ENCODE measurements at regions not wholly inside any gene's neighbourhood (a gene's known extent, or its start where the extent isn't known, plus 50 kb on each side); places are given as distances from the start of the nearest gene placed in this dataset.

DNA sequence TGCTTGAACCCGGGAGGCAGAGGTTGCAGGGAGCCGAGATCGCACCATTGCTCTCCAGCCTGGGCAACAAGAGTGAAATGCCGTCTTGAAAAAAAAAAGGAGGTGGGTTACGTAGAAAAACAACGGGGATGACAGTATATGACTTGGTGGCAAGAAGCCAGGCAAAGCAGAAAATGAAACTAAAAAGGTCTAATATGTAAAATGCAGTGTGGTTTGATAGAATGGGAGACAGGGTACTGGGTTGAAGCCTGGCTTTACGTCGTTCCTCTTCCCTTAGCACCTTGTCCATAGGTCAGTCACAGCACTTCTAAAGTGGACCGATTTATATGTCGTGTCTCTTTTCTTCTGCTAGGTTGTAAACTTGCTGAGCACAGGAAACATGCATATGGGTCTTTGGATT lies 274.9 kb upstream of the ZC3H12C start:
- in situ Hi-C loops (cut with HindIII; ENCODE audit: extremely low pct_ligation_motif_present, low pct_unique_long_range_greater_than_20kb), result no loop called here

More for the DNA sequence above, 274.9 kb upstream of the ZC3H12C start:
- H3K79me2 ChIP-seq (ENCODE audit: insufficient read depth, low read length), result no peaks in the 10 kb centered on the region
- ChIA-PET CTCF (ENCODE audit: low intra/inter-chr PET ratio, low total read pairs) (no interaction called here), POLR2A (no interaction called here)
- H3K4me2 ChIP-seq (ENCODE audit: low read depth, low read length), result no peak overlapping the region
- DNase-seq (ENCODE audit: low spot score) (no peak), ATAC-seq (no peak), FAIRE-seq (no peak)
- H3K4me3 ChIP-seq (replicated peaks in 1 of 3; ENCODE audit: insufficient read depth in 1 of 3, low read depth in 2 of 3, low read length in 3 of 3), result no peak overlapping the region
- 10% methylated on average over 10 of the region's 10 CpGs for WGBS (ENCODE audit: low lambda C conversion rate)
- no peak for TF ChIP-seq ZNF607 (CRISPR knock-in tag; IDR thresholded peaks at IDR 0.05; ENCODE audit: borderline replicate concordance)
- no peak for TF ChIP-seq ZNF878 (CRISPR knock-in tag; IDR thresholded peaks at IDR 0.05)
- no peak for TF ChIP-seq HOXA3 (CRISPR knock-in tag; IDR thresholded peaks at IDR 0.05)
- no peak for TF ChIP-seq FIP1L1 (IDR thresholded peaks at IDR 0.05; ENCODE audit: borderline replicate concordance, insufficient read depth, low read depth, low read length)
- no peak for TF ChIP-seq SATB2 (CRISPR knock-in tag; IDR thresholded peaks at IDR 0.05)
- no peak for TF ChIP-seq TGIF2 (CRISPR knock-in tag; IDR thresholded peaks at IDR 0.05)
- no peak for TF ChIP-seq SKI (IDR thresholded peaks at IDR 0.05; ENCODE audit: partially characterized antibody)
- no peak for TF ChIP-seq ZNF143 (CRISPR knock-in tag; IDR thresholded peaks at IDR 0.05)
- TF ChIP-seq, protein P1, sequence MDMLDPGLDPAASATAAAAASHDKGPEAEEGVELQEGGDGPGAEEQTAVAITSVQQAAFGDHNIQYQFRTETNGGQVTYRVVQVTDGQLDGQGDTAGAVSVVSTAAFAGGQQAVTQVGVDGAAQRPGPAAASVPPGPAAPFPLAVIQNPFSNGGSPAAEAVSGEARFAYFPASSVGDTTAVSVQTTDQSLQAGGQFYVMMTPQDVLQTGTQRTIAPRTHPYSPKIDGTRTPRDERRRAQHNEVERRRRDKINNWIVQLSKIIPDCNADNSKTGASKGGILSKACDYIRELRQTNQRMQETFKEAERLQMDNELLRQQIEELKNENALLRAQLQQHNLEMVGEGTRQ (IDR thresholded peaks at IDR 0.05; ENCODE audit: low read depth, low read length), result no peak
- TF ChIP-seq, protein P1 (CRISPR knock-in tag; IDR thresholded peaks at IDR 0.05; ENCODE audit: borderline replicate concordance), result no peak
- no peak for TF ChIP-seq BRD4 (CRISPR knock-in tag; IDR thresholded peaks at IDR 0.05)
- TF ChIP-seq, protein P2, sequence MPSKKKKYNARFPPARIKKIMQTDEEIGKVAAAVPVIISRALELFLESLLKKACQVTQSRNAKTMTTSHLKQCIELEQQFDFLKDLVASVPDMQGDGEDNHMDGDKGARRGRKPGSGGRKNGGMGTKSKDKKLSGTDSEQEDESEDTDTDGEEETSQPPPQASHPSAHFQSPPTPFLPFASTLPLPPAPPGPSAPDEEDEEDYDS (CRISPR knock-in tag; IDR thresholded peaks at IDR 0.05), result no peak
- TF ChIP-seq ARNT2 (CRISPR knock-in tag; IDR thresholded peaks at IDR 0.05; ENCODE audit: low read depth), result no peak
- TF ChIP-seq, protein P3, sequence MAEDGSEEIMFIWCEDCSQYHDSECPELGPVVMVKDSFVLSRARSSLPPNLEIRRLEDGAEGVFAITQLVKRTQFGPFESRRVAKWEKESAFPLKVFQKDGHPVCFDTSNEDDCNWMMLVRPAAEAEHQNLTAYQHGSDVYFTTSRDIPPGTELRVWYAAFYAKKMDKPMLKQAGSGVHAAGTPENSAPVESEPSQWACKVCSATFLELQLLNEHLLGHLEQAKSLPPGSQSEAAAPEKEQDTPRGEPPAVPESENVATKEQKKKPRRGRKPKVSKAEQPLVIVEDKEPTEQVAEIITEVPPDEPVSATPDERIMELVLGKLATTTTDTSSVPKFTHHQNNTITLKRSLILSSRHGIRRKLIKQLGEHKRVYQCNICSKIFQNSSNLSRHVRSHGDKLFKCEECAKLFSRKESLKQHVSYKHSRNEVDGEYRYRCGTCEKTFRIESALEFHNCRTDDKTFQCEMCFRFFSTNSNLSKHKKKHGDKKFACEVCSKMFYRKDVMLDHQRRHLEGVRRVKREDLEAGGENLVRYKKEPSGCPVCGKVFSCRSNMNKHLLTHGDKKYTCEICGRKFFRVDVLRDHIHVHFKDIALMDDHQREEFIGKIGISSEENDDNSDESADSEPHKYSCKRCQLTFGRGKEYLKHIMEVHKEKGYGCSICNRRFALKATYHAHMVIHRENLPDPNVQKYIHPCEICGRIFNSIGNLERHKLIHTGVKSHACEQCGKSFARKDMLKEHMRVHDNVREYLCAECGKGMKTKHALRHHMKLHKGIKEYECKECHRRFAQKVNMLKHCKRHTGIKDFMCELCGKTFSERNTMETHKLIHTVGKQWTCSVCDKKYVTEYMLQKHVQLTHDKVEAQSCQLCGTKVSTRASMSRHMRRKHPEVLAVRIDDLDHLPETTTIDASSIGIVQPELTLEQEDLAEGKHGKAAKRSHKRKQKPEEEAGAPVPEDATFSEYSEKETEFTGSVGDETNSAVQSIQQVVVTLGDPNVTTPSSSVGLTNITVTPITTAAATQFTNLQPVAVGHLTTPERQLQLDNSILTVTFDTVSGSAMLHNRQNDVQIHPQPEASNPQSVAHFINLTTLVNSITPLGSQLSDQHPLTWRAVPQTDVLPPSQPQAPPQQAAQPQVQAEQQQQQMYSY (CRISPR knock-in tag; IDR thresholded peaks at IDR 0.05), result no peak
- no peak for TF ChIP-seq SMC3 (IDR thresholded peaks at IDR 0.05; ENCODE audit: low read length)
- no peaks in the 10 kb centered on the region for H3K9me3 ChIP-seq (ENCODE audit: low read length)
- H3K4me1 ChIP-seq (ENCODE audit: insufficient read depth, low read length), result no peaks in the 10 kb centered on the region
- no peaks in the 10 kb centered on the region for H3K27me3 ChIP-seq (ENCODE audit: control insufficient read depth in 1 of 2, insufficient read depth in 2 of 2, low read length in 2 of 2)
- no peak overlapping the region for H2AFZ ChIP-seq (ENCODE audit: low read length)
- no peaks in the 10 kb centered on the region for H4K20me1 ChIP-seq (ENCODE audit: insufficient read depth, low read length)
- intact Hi-C loops (cut with micrococcal nuclease; ENCODE audit: unreplicated experiment), result no loop called here
- H3K9ac ChIP-seq (ENCODE audit: insufficient read depth, low read depth, low read length), result no peak overlapping the region
- BruUV-seq (replicated peaks), result no TSS peak
- no peak overlapping the region for H3K27ac ChIP-seq (ENCODE audit: extremely low read length, insufficient read depth, low read length)
- H3K36me3 ChIP-seq (replicated peaks in 1 of 2; ENCODE audit: control insufficient read depth in 1 of 2, insufficient read depth in 2 of 2, low read length in 2 of 2), result no peaks in the 10 kb centered on the region

All from HepG2 (cell line).